Kidney (tissue), 13 donors: ENCODE measurements at regions not wholly inside any gene's neighbourhood (a gene's known extent, or its start where the extent isn't known, plus 50 kb on each side); places are given as distances from the start of the nearest gene placed in this dataset.

Experiments used
- DNase-seq, 5 donors: peaks; one replicate each; pipeline ENCODE4 v3.0.0-alpha.2; 2013 to 2020
- FAIRE-seq: peaks from 2 replicates; lab custom pipeline; 2012; peaks lifted over from hg19 to GRCh38; lab: Jason Lieb, UNC
- H3K27ac ChIP-seq, 2 donors: one replicate each; pipeline ENCODE4 v1.7.0; 2013; ENCODE audit warnings: low read depth in 2 of 2, low read length in 2 of 2, inconsistent platforms in 1 of 2
- H3K27me3 ChIP-seq: one replicate; pipeline ENCODE4 v1.7.1; 2013; ENCODE audit warnings: low read length, inconsistent platforms; ENCODE audit not compliant: control insufficient read depth, insufficient read depth
- H3K36me3 ChIP-seq, 3 donors: one replicate each; pipeline versions ENCODE4 v1.7.0 to v1.7.1; 2013; ENCODE audit warnings: low read length in 3 of 3, control low read depth in 1 of 3, inconsistent platforms in 1 of 3; ENCODE audit not compliant: insufficient read depth in 3 of 3, control insufficient read depth in 2 of 3
- H3K4me1 ChIP-seq, 3 donors: one replicate each; pipeline versions ENCODE4 v1.7.0 to v1.7.1; 2013; ENCODE audit warnings: low read length in 3 of 3, inconsistent platforms in 1 of 3, low read depth in 1 of 3; ENCODE audit not compliant: control insufficient read depth in 2 of 3, insufficient read depth in 2 of 3
- H3K4me3 ChIP-seq, 3 donors: one replicate each; pipeline versions ENCODE4 v1.7.0 to v1.8.1; 2013; ENCODE audit warnings: low read length in 3 of 3, control low read depth in 1 of 3, inconsistent platforms in 1 of 3
- H3K9ac ChIP-seq, 3 donors: one replicate each; pipeline versions ENCODE4 v1.7.0 to v1.7.1; 2013; ENCODE audit warnings: low read length in 3 of 3, control low read depth in 1 of 3, inconsistent platforms in 1 of 3
- H3K9me3 ChIP-seq, 3 donors: one replicate each; pipeline versions ENCODE4 v1.7.0 to v1.7.1; 2013; ENCODE audit warnings: low read length in 3 of 3, control low read depth in 1 of 3, inconsistent platforms in 1 of 3; ENCODE audit not compliant: control insufficient read depth in 2 of 3, insufficient read depth in 1 of 3
- CTCF ChIP-seq: IDR thresholded peaks from 3 replicates; pipeline ENCODE4 v1.5.1; 2012; ENCODE audit warnings: mild to moderate bottlenecking, moderate library complexity, borderline replicate concordance; ENCODE audit not compliant: insufficient read depth; ENCODE audit errors: extremely low read depth
- intact Hi-C: fragments of 100-400 bp; cut with DNase I; formaldehyde crosslinking; loops from one replicate; pipeline ENCODE4 v1.11.1; 2022
- donor health status: control.
- donor health status: control.
- donor health status: control.
- donor health status: control.
- donor health status: control.
- donor health status: DM: yes; HTN: yes; CAD: no.
- donor health status: Normal renal cell carcinoma (clear cell type).

GRCh38 chr9:3136686-3137346 is 292.9 kb upstream of the PUM3 start:
- H3K9me3 ChIP-seq = no peaks in the 10 kb centered on the region
- no peaks in the 10 kb centered on the region for H3K27me3 ChIP-seq
- H3K4me1 ChIP-seq = no peaks in the 10 kb centered on the region
- no peaks in the 10 kb centered on the region for H3K36me3 ChIP-seq
- intact Hi-C loops = no loop called here
- DNase-seq = no peak
- no peak overlapping the region for H3K27ac ChIP-seq
- no peak for TF ChIP-seq CTCF
- no peak overlapping the region for H3K9ac ChIP-seq
- no peak overlapping the region for H3K4me3 ChIP-seq
- no peak for FAIRE-seq

GRCh38 chr9:3136230-3136629 is 292.3 kb upstream of the PUM3 start:
- H3K9ac ChIP-seq = no peak overlapping the region
- no peak for DNase-seq
- no peak overlapping the region for H3K4me3 ChIP-seq
- H3K36me3 ChIP-seq = no peaks in the 10 kb centered on the region
- H3K4me1 ChIP-seq = no peaks in the 10 kb centered on the region
- no peaks in the 10 kb centered on the region for H3K9me3 ChIP-seq
- FAIRE-seq = no peak
- H3K27ac ChIP-seq = no peak overlapping the region
- TF ChIP-seq CTCF = no peak
- intact Hi-C loops = no loop called here
- no peaks in the 10 kb centered on the region for H3K27me3 ChIP-seq

GRCh38 chr9:3127564-3127963 is 283.7 kb upstream of the PUM3 start:
- FAIRE-seq = no peak
- H3K9me3 ChIP-seq = no peaks in the 10 kb centered on the region
- H3K36me3 ChIP-seq = no peaks in the 10 kb centered on the region
- H3K27me3 ChIP-seq = no peaks in the 10 kb centered on the region
- H3K4me1 ChIP-seq = no peaks in the 10 kb centered on the region
- H3K27ac ChIP-seq = no peak overlapping the region
- intact Hi-C loops = no loop called here
- DNase-seq = no peak
- H3K4me3 ChIP-seq = no peak overlapping the region
- TF ChIP-seq CTCF = no peak
- no peak overlapping the region for H3K9ac ChIP-seq
